B cell (primary cell): ENCODE measurements at regions not wholly inside any gene's neighbourhood (a gene's known extent, or its start where the extent isn't known, plus 50 kb on each side); places are given as distances from the start of the nearest gene placed in this dataset.

Source experiments
- ATAC-seq: fragments of 200-7000 bp; cut with Tn5 transposase; one replicate; pipeline ENCODE4 v1.10.0; 2021; ENCODE audit warnings: low read depth, mild to moderate bottlenecking, moderate number of reproducible peaks, moderate library complexity
- CTCF ChIA-PET: fragments of 350-600 bp; sonication (Branson Sonifier 250); formaldehyde crosslinking; loops from one replicate; lab custom pipeline; 2021; ENCODE audit warnings: antibody characterized with exemption, inconsistent platforms; lab: Charles Lee
- POLR2A ChIA-PET: fragments of 350-600 bp; sonication (Branson Sonifier 250); formaldehyde crosslinking; loops from one replicate; lab custom pipeline; 2021; ENCODE audit warnings: antibody characterized with exemption; lab: Charles Lee
- DNase-seq: peaks from one replicate; pipeline ENCODE4 v3.0.0; 2013
- H2AFZ ChIP-seq: 2 replicates; pipeline ENCODE4 v1.6.1; 2012; ENCODE audit warnings: mild to moderate bottlenecking, low read depth, low read length; ENCODE audit not compliant: insufficient read depth, poor library complexity, severe bottlenecking
- H3K27ac ChIP-seq, 2 donors: 1 replicate in 1 of 2; 2 replicates in 1 of 2; pipeline ENCODE4 v1.5.1; 2012 to 2013; ENCODE audit warnings: low read length in 2 of 2, mild to moderate bottlenecking in 2 of 2, moderate library complexity in 1 of 2
- H3K27me3 ChIP-seq, 4 experiments: fragments of 200-600 bp in 1 of 4; sonication (generic) in 1 of 4; replicated peaks in 1 of 4; 1 replicate in 2 of 4; 2 replicates in 2 of 4; pipeline versions ENCODE4 v1.6.1 to v1.7.0; 2013 to 2016; ENCODE audit warnings: low read length in 3 of 4, mild to moderate bottlenecking in 2 of 4, mixed read lengths in 1 of 4, moderate library complexity in 1 of 4; ENCODE audit not compliant: insufficient read depth in 4 of 4, control insufficient read depth in 3 of 4; ENCODE audit errors: control extremely low read depth in 1 of 4
- H3K36me3 ChIP-seq, 2 experiments: replicated peaks in 1 of 2; 1 replicate in 1 of 2; 2 replicates in 1 of 2; pipeline versions ENCODE4 v1.6.1 to v1.7.1; 2013; ENCODE audit warnings: low read length in 1 of 2; ENCODE audit not compliant: insufficient read depth in 2 of 2, control insufficient read depth in 1 of 2; ENCODE audit errors: control extremely low read depth in 1 of 2, extremely low read depth in 1 of 2
- H3K4me1 ChIP-seq, 2 donors: fragments of 200-600 bp in 1 of 2; sonication (generic) in 1 of 2; 1 replicate in 1 of 2; 2 replicates in 1 of 2; pipeline versions ENCODE4 v1.5.1 to v1.6.1; 2013 to 2017; ENCODE audit warnings: low read length in 2 of 2; ENCODE audit not compliant: control insufficient read depth in 2 of 2, insufficient read depth in 2 of 2
- H3K4me2 ChIP-seq: replicated peaks from 2 replicates; pipeline ENCODE3; 2012; ENCODE audit warnings: mild to moderate bottlenecking, low read depth, low read length; ENCODE audit not compliant: poor library complexity, severe bottlenecking
- H3K4me3 ChIP-seq, 5 experiments: fragments of 200-600 bp in 1 of 5; sonication (generic) in 1 of 5; 1 replicate in 3 of 5; 2 replicates in 2 of 5; pipeline versions ENCODE4 v1.5.1 to v1.7.0; 2011 to 2016; ENCODE audit warnings: low read length in 4 of 5, mild to moderate bottlenecking in 4 of 5, low read depth in 2 of 5, control low read depth in 1 of 5, moderate library complexity in 1 of 5; ENCODE audit not compliant: insufficient read depth in 1 of 5; ENCODE audit errors: control extremely low read depth in 1 of 5, extremely low read depth in 1 of 5
- H3K79me2 ChIP-seq: fragments of 200-600 bp; sonication (generic); one replicate; pipeline ENCODE4 v1.6.0; 2016; ENCODE audit warnings: low read length; ENCODE audit not compliant: control insufficient read depth, insufficient read depth
- H3K9ac ChIP-seq: fragments of 200-600 bp; sonication (generic); 2 replicates; pipeline ENCODE4 v1.6.1; 2017; ENCODE audit warnings: mild to moderate bottlenecking, low read length, moderate library complexity
- H3K9me3 ChIP-seq, 3 donors: one replicate each; pipeline versions ENCODE4 v1.6.1 to v1.7.1; 2013; ENCODE audit warnings: low read length in 2 of 3; ENCODE audit not compliant: control insufficient read depth in 2 of 3, insufficient read depth in 1 of 3; ENCODE audit errors: control extremely low read depth in 1 of 3
- H4K20me1 ChIP-seq: 2 replicates; pipeline ENCODE4 v1.6.0; 2012; ENCODE audit warnings: mild to moderate bottlenecking, low read length; ENCODE audit not compliant: insufficient read depth, control insufficient read depth, poor library complexity, severe bottlenecking
- H3K27ac Mint-ChIP-seq: one replicate; pipeline ENCODE4 v1.8.0; 2021; ENCODE audit warnings: mixed read lengths
- H3K27me3 Mint-ChIP-seq: one replicate; pipeline ENCODE4 v1.8.0; 2021; ENCODE audit warnings: mixed read lengths
- H3K4me1 Mint-ChIP-seq: one replicate; pipeline ENCODE4 v1.8.0; 2021; ENCODE audit warnings: mixed read lengths
- H3K4me3 Mint-ChIP-seq: one replicate; pipeline ENCODE4 v1.8.0; 2021; ENCODE audit warnings: mixed read lengths
- H3K9me3 Mint-ChIP-seq: one replicate; pipeline ENCODE4 v1.8.0; 2022; ENCODE audit warnings: mixed read lengths; ENCODE audit not compliant: insufficient read depth
- CTCF ChIP-seq: fragments of 200-600 bp; IDR thresholded peaks from one replicate; pipeline ENCODE4 v1.8.0; 2022; ENCODE audit warnings: antibody characterized with exemption, mild to moderate bottlenecking
- EZH2 ChIP-seq: IDR thresholded peaks from 2 replicates; pipeline ENCODE4 v1.6.1; 2012; ENCODE audit warnings: borderline replicate concordance, low read depth, mild to moderate bottlenecking, moderate library complexity, low read length; ENCODE audit not compliant: insufficient read depth, poor library complexity, severe bottlenecking
- WGBS: methylation state at CpG from one replicate; pipeline ENCODE4 v1.1.5; 2013; ENCODE audit warnings: missing lambda C conversion rate; ENCODE audit not compliant: insufficient coverage; 5-methylcytosine and 5-hydroxymethylcytosine counted together
- intact Hi-C: fragments of 100-400 bp; cut with micrococcal nuclease; formaldehyde crosslinking; loops from one replicate; pipeline ENCODE4 v1.10.0; 2022

- POLR2A ChIA-PET = no interaction called here
- Histone ChIP-seq H3K4me3 (no peak overlapping the region), H3K36me3 (no peaks in the 10 kb centered on the region), H3K27ac (no peak overlapping the region), H3K9me3 (peaks cover 0 to 10% (median 0%) of the 10 kb centered on the region in 3 donors), H3K79me2 (no peaks in the 10 kb centered on the region), H3K4me2 (no peak overlapping the region), H3K4me1 (no peaks in the 10 kb centered on the region), H4K20me1 (no peaks in the 10 kb centered on the region), H2AFZ (no peak overlapping the region), H3K27me3 (no peaks in the 10 kb centered on the region), H3K9ac (no peak overlapping the region)
- CTCF ChIA-PET = no interaction called here
- Mint-ChIP-seq H3K27me3 (no peaks in the 10 kb centered on the region), H3K4me1 (peaks cover 3% of the 10 kb centered on the region), H3K9me3 (no peaks in the 10 kb centered on the region), H3K27ac (no peak overlapping the region), H3K4me3 (no peak overlapping the region)
- DNase-seq (no peak), ATAC-seq (no peak)
- intact Hi-C loops = no loop called here
- TF ChIP-seq CTCF (no peak), EZH2 (no peak)
- 59% methylated on average over 4 of the region's 6 CpGs for WGBS
Measured at GRCh38 chr9:80690349-80690939, 998.9 kb downstream of the TLE1 start.

GRCh38 chr9:80679916-80680315 is 1009.4 kb downstream of the TLE1 start:
- POLR2A ChIA-PET = no interaction called here
- CTCF ChIA-PET = no interaction called here
- intact Hi-C loops = no loop called here

More at GRCh38 chr9:80679916-80680315, 1009.4 kb downstream of the TLE1 start:
- H3K4me3 ChIP-seq = no peak overlapping the region
- no peaks in the 10 kb centered on the region for H3K27me3 Mint-ChIP-seq
- no peaks in the 10 kb centered on the region for H4K20me1 ChIP-seq
- TF ChIP-seq CTCF (no peak), EZH2 (no peak)
- no peaks in the 10 kb centered on the region for H3K4me1 Mint-ChIP-seq
- H2AFZ ChIP-seq = no peak overlapping the region
- no peak overlapping the region for H3K27ac ChIP-seq
- ATAC-seq = no peak
- no peaks in the 10 kb centered on the region for H3K79me2 ChIP-seq
- no peaks in the 10 kb centered on the region for H3K9me3 ChIP-seq
- H3K4me3 Mint-ChIP-seq = no peak overlapping the region
- H3K27ac Mint-ChIP-seq = no peak overlapping the region
- no peak overlapping the region for H3K4me2 ChIP-seq
- H3K9ac ChIP-seq = no peak overlapping the region
- H3K9me3 Mint-ChIP-seq = peaks cover 2% of the 10 kb centered on the region
- H3K4me1 ChIP-seq = no peaks in the 10 kb centered on the region
- H3K36me3 ChIP-seq = no peaks in the 10 kb centered on the region
- no peak for DNase-seq
- H3K27me3 ChIP-seq = no peaks in the 10 kb centered on the region
